ENCODE measurements at regions not wholly inside any gene's neighbourhood (a gene's known extent, or its start where the extent isn't known, plus 50 kb on each side); places are given as distances from the start of the nearest gene placed in this dataset.

GRCh38 chr5:12003680-12004079, 99.4 kb upstream of the CTNND2 start:
- no peak for DNase-seq (ENCODE audit: low spot score)

- no peak for DNase-seq (ENCODE audit: low spot score)
Observed at GRCh38 chr5:11998397-11998796, 94.2 kb upstream of the CTNND2 start.

DNA sequence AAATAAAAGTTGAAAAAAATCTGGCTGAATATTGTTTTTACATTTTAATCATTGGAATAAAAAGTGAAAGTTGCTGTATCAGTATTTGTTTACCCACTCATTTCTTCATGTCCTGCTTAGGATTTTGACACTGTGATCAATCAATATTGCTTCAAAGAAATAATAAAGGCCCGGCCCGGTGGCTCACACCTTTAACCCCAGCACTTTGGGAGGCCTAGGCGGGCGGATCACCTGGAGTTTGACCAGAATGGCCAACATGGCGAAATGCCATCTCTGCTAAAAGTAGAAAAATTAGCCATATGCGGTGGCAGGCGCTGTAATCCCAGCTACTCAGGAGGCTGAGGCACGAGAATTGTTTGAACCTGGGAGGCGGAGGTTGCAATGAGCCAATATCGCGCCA, 93.7 kb upstream of the CTNND2 start:
- no peak for DNase-seq (ENCODE audit: low spot score)

DNA sequence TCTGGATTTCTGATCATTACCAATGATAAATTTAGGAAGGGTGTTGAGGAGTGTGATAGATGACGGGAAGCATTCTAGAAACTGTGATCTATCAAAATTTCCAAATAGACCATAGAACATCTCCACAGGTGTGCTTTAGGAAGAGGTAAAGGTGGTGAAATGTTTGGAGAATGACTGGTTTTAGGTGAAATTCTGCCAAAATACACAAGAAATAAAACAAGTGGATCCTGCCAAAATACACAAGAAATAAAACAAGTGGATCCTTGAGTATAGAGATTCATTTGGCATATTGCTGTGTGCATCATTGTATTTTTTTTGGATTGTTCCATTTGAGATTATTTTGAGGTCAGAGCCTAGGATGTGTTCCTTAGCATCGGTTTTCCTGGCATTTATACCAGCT, 88.3 kb upstream of the CTNND2 start:
- DNase-seq (ENCODE audit: low spot score): no peak

DNA sequence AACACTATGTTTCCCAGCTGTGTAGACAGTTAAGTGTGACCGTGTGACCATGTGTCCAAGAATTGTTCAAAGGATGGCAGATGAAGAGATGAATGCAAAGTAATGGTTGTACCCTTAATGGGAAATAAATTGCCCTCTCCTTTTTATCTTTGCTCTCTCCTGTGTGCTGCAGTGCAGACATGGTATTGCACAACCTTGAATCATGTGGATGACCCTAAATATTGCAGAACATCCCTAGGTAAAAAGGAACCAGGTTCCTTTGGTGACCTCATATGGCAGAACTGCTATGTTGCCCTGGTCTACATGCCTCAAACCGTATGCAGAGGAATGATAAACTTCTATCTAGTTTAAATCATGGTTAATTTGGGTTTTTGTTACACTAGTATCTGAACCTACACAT, 81.7 kb upstream of the CTNND2 start:
- DNase-seq (ENCODE audit: low spot score): no peak

GRCh38 chr5:11984196-11984595, 80.0 kb upstream of the CTNND2 start:
- no peak for DNase-seq (ENCODE audit: low spot score)

GRCh38 chr5:11981986-11982385, 77.7 kb upstream of the CTNND2 start:
- DNase-seq (ENCODE audit: low spot score): no peak

- no peak for DNase-seq (ENCODE audit: low spot score)
Observed at GRCh38 chr5:11977904-11978303, 73.7 kb upstream of the CTNND2 start.

DNA sequence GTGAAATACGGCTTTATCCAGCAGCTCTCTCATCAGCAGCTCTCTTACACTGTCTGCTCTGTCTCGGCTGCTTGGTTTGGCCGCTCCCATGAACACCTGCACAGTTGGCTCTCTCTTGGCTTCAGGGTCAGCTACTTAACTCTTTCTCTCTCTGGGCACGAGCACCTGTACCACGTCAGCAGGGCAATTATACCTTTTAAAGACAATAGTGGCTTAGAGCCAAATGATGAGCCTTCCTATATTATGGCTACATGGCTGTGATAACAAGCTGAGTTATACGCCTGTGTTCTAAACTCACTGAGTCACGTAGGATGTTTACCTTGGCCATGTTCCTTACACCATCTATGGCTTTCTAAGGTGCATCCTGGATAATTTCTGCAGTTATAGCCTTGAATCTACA, 69.2 kb upstream of the CTNND2 start:
- DNase-seq (ENCODE audit: low spot score): no peak

GRCh38 chr5:11963227-11963626, 59.0 kb upstream of the CTNND2 start:
- DNase-seq (ENCODE audit: low spot score): no peak

DNA sequence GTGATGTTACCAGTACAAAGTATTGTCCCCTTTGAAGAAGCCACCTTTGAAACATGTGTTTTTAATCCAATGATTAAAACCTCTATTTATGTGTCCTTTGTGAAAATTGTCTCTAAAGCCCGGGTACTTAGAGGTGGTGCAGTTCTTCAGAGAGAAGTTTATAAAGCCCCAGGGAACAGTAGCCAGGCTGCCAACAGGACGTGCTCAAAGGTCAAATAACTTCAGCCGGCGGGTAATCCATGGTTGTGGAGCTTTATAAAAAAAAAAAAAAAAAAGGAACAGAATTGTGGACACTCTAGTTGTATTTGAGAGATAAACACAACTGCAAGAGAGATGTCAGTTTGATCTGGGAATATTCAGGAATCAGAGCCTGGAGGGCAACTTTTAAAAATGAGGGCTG, 57.9 kb upstream of the CTNND2 start:
- no peak for DNase-seq (ENCODE audit: low spot score)

DNA sequence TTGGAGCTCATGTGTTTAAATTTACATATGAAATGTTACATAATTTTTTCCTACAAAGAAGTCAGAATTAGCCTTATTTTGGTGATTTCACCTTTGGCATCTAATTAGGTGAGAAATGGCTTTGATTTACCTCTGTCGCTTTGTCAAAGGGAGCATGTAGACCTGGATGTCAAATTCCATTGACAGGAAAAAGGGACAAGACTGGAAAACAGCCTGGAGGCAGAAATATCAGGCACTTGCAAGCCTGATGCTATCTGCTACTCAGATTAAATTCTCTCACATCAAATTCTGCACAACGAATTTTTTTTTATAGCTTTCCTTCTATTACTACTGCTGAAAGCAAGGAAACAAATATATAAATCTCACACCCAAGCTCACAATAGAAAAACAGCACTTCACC, 54.1 kb upstream of the CTNND2 start:
- DNase-seq (ENCODE audit: low spot score): no peak

GRCh38 chr5:11955331-11955730, 51.1 kb upstream of the CTNND2 start:
- DNase-seq (ENCODE audit: low spot score): no peak
